ENCODE measurements at regions not wholly inside any gene's neighbourhood (a gene's known extent, or its start where the extent isn't known, plus 50 kb on each side); places are given as distances from the start of the nearest gene placed in this dataset.

GRCh38 chr9:1707291-1707690 is 307.9 kb upstream of the SMARCA2 start:
- POLR2A ChIA-PET = no interaction called here
- CTCF ChIA-PET = no interaction called here
- Histone ChIP-seq H3K9me3 (ENCODE audit: control insufficient read depth in 1 of 2, insufficient read depth in 1 of 2, low read length in 2 of 2) (no peaks in the 10 kb centered on the region), H3K27ac (ENCODE audit: low read depth in 1 of 2, low read length in 2 of 2) (no peak overlapping the region), H3K36me3 (ENCODE audit: insufficient read depth, low read length) (no peaks in the 10 kb centered on the region), H3K27me3 (ENCODE audit: control insufficient read depth in 1 of 2, insufficient read depth in 2 of 2, low read length in 2 of 2) (peaks cover 3 to 5% of the 10 kb centered on the region in 2 experiments), H3K4me1 (ENCODE audit: insufficient read depth, low read length) (no peaks in the 10 kb centered on the region), H3K4me3 (ENCODE audit: low read length) (no peak overlapping the region)
- Mint-ChIP-seq H3K4me1 (ENCODE audit: low read depth) (no peaks in the 10 kb centered on the region), H3K9me3 (no peaks in the 10 kb centered on the region), H3K4me3 (no peak overlapping the region), H3K27ac (no peak overlapping the region), H3K36me3 (ENCODE audit: low read depth) (no peaks in the 10 kb centered on the region), H3K27me3 (peaks cover 48% of the 10 kb centered on the region)
- DNase-seq = no peak
- ATAC-seq (ENCODE audit: poor library complexity) = no peak
- intact Hi-C loops (cut with DNase I, micrococcal nuclease) = loop anchor here (5.0 kb wide), 2 partner anchors 360 to 380 kb away; no protein-coding TSS in a partner anchor
- TF ChIP-seq CTCF (IDR thresholded peaks at IDR 0.05) = no peak

DNA sequence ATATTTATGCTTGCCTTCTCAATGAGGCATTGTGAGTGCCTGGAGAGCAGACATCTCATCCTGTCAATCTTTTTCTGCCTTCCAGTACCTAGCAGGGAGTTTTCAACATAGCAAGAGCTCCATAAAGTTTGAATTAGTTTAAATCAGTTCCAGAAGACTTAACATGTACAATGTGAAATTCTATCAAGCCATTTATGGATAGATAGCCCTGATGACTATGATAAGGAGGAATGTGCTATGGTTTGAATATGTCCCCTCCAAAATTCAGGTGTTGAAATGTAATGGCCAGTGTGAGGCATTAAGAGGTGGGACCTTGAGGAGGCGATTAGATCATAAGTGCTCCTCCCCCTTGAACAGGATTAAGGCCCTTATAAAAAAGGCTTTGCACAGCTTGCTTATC is 306.9 kb upstream of the SMARCA2 start:
- Histone ChIP-seq H3K36me3 (ENCODE audit: insufficient read depth, low read length) (no peaks in the 10 kb centered on the region), H3K27me3 (ENCODE audit: control insufficient read depth in 1 of 2, insufficient read depth in 2 of 2, low read length in 2 of 2) (peaks cover 0 to 5% of the 10 kb centered on the region in 2 experiments), H3K4me3 (ENCODE audit: low read length) (no peak overlapping the region), H3K27ac (ENCODE audit: low read depth in 1 of 2, low read length in 2 of 2) (no peak overlapping the region), H3K4me1 (ENCODE audit: insufficient read depth, low read length) (no peaks in the 10 kb centered on the region), H3K9me3 (ENCODE audit: control insufficient read depth in 1 of 2, insufficient read depth in 1 of 2, low read length in 2 of 2) (no peaks in the 10 kb centered on the region)
- no peak for TF ChIP-seq CTCF (IDR thresholded peaks at IDR 0.05)
- H3K4me3 Mint-ChIP-seq = no peak overlapping the region
- ATAC-seq (ENCODE audit: poor library complexity) (no peak), DNase-seq (no peak)
- no peaks in the 10 kb centered on the region for H3K9me3 Mint-ChIP-seq
- H3K27me3 Mint-ChIP-seq = peaks cover 44% of the 10 kb centered on the region
- CTCF ChIA-PET = no interaction called here
- no peak overlapping the region for H3K27ac Mint-ChIP-seq
- intact Hi-C loops (cut with DNase I, micrococcal nuclease) = loop anchor here (5.0 kb wide), 2 partner anchors 359 to 379 kb away; no protein-coding TSS in a partner anchor
- no peaks in the 10 kb centered on the region for H3K4me1 Mint-ChIP-seq (ENCODE audit: low read depth)
- POLR2A ChIA-PET = no interaction called here
- H3K36me3 Mint-ChIP-seq (ENCODE audit: low read depth) = no peaks in the 10 kb centered on the region

DNA sequence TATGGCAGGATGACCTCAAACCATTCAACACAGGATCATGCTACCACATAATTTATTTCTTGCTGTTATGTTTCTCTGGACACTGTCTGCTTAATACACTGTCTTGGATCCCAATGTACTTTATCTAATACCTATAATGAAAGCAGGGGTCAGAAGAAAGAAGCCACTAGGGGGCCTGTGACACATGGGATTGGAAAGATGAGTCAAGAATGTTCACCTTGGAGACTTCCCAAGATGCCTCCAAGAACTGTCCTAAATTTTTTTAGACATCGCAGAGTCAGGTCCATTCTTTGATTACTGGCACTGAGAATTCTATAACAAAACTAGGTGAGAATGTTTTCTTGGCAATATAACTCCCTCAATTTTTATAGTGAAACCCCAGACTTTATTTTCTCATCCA is 305.8 kb upstream of the SMARCA2 start:
- no peaks in the 10 kb centered on the region for H3K36me3 ChIP-seq (ENCODE audit: insufficient read depth, low read length)
- Mint-ChIP-seq H3K4me1 (ENCODE audit: low read depth) (no peaks in the 10 kb centered on the region), H3K27me3 (peaks cover 35% of the 10 kb centered on the region), H3K27ac (no peak overlapping the region), H3K9me3 (no peaks in the 10 kb centered on the region), H3K4me3 (no peak overlapping the region), H3K36me3 (ENCODE audit: low read depth) (no peaks in the 10 kb centered on the region)
- H3K4me3 ChIP-seq (ENCODE audit: low read length) = no peak overlapping the region
- H3K4me1 ChIP-seq (ENCODE audit: insufficient read depth, low read length) = no peaks in the 10 kb centered on the region
- DNase-seq = peak in 4 of 14 experiments; percentile 4 to 27 (median 20)
- no peak overlapping the region for H3K27ac ChIP-seq (ENCODE audit: low read depth in 1 of 2, low read length in 2 of 2)
- intact Hi-C loops (cut with DNase I, micrococcal nuclease) = loop anchor here (5.0 kb wide), 2 partner anchors 358 to 378 kb away; no protein-coding TSS in a partner anchor
- CTCF ChIA-PET = no interaction called here
- peaks cover 0 to 5% of the 10 kb centered on the region in 2 experiments for H3K27me3 ChIP-seq (ENCODE audit: control insufficient read depth in 1 of 2, insufficient read depth in 2 of 2, low read length in 2 of 2)
- ATAC-seq (ENCODE audit: poor library complexity) = no peak
- peak; percentile 30 for TF ChIP-seq CTCF (IDR thresholded peaks at IDR 0.05)
- POLR2A ChIA-PET = no interaction called here
- no peaks in the 10 kb centered on the region for H3K9me3 ChIP-seq (ENCODE audit: control insufficient read depth in 1 of 2, insufficient read depth in 1 of 2, low read length in 2 of 2)
